Karpas-422 (cell line): ENCODE measurements at regions not wholly inside any gene's neighbourhood (a gene's known extent, or its start where the extent isn't known, plus 50 kb on each side); places are given as distances from the start of the nearest gene placed in this dataset.
"Not testable (repeated sequence)": the region's sequence is repeated elsewhere in the genome, so short reads cannot be mapped to it uniquely, and the experiment has no call there.

Source experiments
- DNase-seq: peaks from one replicate; pipeline ENCODE4 v3.0.0-alpha.2; 2015
- H2AFZ ChIP-seq: fragments of 200-600 bp; sonication (generic); 2 replicates; pipeline ENCODE4 v1.6.1; 2014; ENCODE audit warnings: antibody characterized with exemption, low read length, mixed read lengths
- H3K27ac ChIP-seq: fragments of 200-600 bp; sonication (generic); 2 replicates; pipeline ENCODE4 v1.5.1; 2014; ENCODE audit warnings: mild to moderate bottlenecking, low read length, moderate library complexity
- H3K27me3 ChIP-seq: fragments of 200-600 bp; sonication (generic); 2 replicates; pipeline ENCODE4 v1.6.1; 2014; ENCODE audit warnings: low read length, mixed read lengths
- H3K36me3 ChIP-seq: fragments of 200-600 bp; sonication (generic); 2 replicates; pipeline ENCODE4 v1.6.1; 2014; ENCODE audit warnings: low read length, mixed read lengths; ENCODE audit not compliant: insufficient read depth
- H3K4me1 ChIP-seq: fragments of 200-600 bp; sonication (generic); 2 replicates; pipeline ENCODE4 v1.6.1; 2014; ENCODE audit warnings: mild to moderate bottlenecking, low read length, mixed read lengths
- H3K4me2 ChIP-seq: fragments of 200-600 bp; sonication (generic); 2 replicates; pipeline ENCODE4 v1.6.1; 2014; ENCODE audit warnings: low read length, low read depth, mild to moderate bottlenecking; ENCODE audit not compliant: poor library complexity, severe bottlenecking
- H3K4me3 ChIP-seq: fragments of 200-600 bp; sonication (generic); 2 replicates; pipeline ENCODE4 v1.5.1; 2014; ENCODE audit warnings: mild to moderate bottlenecking, antibody characterized with exemption, low read length, mixed read lengths
- H3K79me2 ChIP-seq: fragments of 200-600 bp; sonication (generic); 2 replicates; pipeline ENCODE4 v1.6.1; 2014; ENCODE audit warnings: mild to moderate bottlenecking, low read length, mixed read lengths
- H3K9ac ChIP-seq: fragments of 200-600 bp; sonication (generic); 2 replicates; pipeline ENCODE4 v1.6.0; 2014; ENCODE audit warnings: low read length
- H3K9me2 ChIP-seq: fragments of 200-600 bp; sonication (generic), shearing (Covaris generic); replicated peaks from 2 replicates; pipeline ENCODE4 v1.6.0; 2014; ENCODE audit warnings: mild to moderate bottlenecking, low read length, moderate library complexity; ENCODE audit not compliant: insufficient read depth
- H3K9me3 ChIP-seq: fragments of 300-700, 200-600 bp; sonication (generic); 2 replicates; pipeline ENCODE4 v1.6.1; 2014; ENCODE audit warnings: low read length, mixed read lengths
- H4K20me1 ChIP-seq: fragments of 200-600 bp; sonication (generic); 2 replicates; pipeline ENCODE4 v1.6.1; 2014; ENCODE audit warnings: mild to moderate bottlenecking, antibody characterized with exemption, low read length, low read depth; ENCODE audit not compliant: insufficient read depth

DNA sequence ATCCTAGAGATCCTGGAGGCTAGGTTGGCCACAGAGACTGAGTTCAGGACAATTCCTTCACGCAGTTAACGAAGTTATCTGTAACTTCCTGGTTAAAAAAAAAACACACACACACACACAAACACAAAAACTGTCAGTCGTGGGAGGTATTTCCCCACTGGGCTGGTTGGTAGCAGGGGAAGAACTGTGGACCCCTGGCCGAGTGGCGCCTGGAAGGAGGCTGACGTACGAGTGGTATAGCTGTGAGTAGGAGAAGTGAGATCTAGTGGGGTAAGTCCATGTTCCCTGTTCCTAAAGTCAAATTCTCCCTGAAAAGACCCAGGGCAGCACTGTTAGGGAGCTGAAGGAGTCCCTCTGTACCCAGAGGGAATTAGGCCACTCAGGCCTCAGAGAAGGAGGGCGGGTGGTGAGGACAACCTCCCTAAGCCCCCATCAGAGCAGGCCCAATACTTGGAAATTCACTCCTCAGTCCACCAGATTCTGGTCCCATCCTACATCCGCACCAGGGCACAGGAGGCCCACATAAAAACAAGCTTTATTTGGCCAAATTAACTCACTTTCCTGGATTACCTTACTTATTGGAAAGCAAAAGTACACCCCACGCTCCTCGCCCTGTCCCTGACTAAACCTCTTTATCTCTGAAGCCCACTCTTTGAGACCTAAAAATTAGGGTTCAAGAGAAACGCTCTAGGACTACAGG, 108.3 kb upstream of the FOXD4L5 start:
- not testable (repeated sequence) for H3K4me1 ChIP-seq, H3K79me2 ChIP-seq, H3K9me3 ChIP-seq, H3K4me3 ChIP-seq, H3K4me2 ChIP-seq, H4K20me1 ChIP-seq, H3K27ac ChIP-seq, H3K36me3 ChIP-seq, DNase-seq, H3K9ac ChIP-seq, H3K9me2 ChIP-seq, H2AFZ ChIP-seq, H3K27me3 ChIP-seq

DNA sequence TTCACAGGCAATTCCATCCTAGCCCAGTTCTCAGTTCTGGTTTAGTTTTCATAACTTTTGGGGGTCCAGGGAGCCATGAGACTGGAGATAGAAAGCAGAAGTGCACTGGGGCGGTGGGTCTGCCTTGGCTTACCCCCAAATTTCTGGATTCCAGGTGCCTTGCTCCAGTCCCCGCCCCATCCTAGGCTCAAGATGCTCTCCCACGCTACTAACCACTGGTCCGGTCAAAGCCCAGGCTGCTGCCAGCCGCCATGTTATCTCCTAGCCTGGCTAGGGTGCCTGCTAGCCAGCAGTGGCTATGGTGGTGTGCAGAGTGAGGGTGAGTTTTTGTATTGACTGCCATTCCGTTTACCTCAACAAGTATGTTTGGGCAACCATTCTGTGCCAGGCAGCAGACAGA, 107.6 kb upstream of the FOXD4L5 start:
- H3K9ac ChIP-seq, H3K9me3 ChIP-seq, H2AFZ ChIP-seq, H3K27ac ChIP-seq, H3K4me2 ChIP-seq, DNase-seq, H3K79me2 ChIP-seq, H3K4me3 ChIP-seq, H4K20me1 ChIP-seq, H3K4me1 ChIP-seq, H3K36me3 ChIP-seq, H3K27me3 ChIP-seq, H3K9me2 ChIP-seq: not testable (repeated sequence)

DNA sequence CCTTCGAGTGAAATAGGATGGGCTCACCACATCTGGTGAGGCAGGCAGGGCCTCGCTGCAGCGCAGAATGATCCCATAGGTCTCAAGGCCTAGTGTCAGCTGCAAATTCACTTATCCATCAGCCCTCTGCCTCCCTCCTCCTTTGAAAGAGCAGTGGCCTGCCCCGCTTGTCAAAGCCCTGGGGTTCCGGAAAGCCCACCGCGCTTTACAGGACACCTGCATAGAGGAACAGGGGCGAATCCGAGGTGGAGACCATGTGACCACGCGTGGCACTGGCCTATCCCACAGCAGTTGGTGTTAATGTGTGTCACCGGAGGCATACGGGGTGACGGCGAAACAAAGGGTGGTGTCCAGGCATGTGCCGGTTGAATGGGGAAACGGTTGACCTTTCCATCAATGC, 104.7 kb upstream of the FOXD4L5 start:
- not testable (repeated sequence) for H3K4me1 ChIP-seq, H2AFZ ChIP-seq, H3K4me3 ChIP-seq, H3K79me2 ChIP-seq, DNase-seq, H3K36me3 ChIP-seq, H3K9ac ChIP-seq, H3K9me3 ChIP-seq, H3K4me2 ChIP-seq, H3K9me2 ChIP-seq, H3K27ac ChIP-seq, H3K27me3 ChIP-seq, H4K20me1 ChIP-seq

DNA sequence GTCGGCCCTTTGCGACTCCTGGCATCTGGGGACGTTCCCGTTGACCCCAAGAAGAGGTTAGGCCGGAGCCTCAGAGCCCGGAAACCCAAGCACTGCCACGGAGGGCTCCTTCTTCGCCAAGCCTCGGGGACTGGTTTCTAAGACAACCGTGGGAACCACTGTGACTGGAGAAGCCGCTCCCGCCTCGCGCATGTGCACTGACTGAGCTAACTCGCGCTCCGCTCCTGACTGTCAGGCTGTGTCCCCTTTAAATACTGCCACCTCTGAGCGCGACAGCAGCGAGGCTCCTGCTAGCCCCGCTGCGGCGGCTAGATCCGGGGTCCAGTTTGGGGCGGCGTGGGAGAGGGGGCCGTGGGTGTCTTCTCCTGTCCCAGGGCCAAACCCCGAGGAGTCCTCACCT, 104.2 kb upstream of the FOXD4L5 start:
- H2AFZ ChIP-seq, H3K4me2 ChIP-seq, H3K79me2 ChIP-seq, H3K36me3 ChIP-seq, H3K9me2 ChIP-seq, H3K4me3 ChIP-seq, H4K20me1 ChIP-seq, H3K9me3 ChIP-seq, H3K4me1 ChIP-seq, H3K27me3 ChIP-seq, H3K27ac ChIP-seq, DNase-seq, H3K9ac ChIP-seq: not testable (repeated sequence)

DNA sequence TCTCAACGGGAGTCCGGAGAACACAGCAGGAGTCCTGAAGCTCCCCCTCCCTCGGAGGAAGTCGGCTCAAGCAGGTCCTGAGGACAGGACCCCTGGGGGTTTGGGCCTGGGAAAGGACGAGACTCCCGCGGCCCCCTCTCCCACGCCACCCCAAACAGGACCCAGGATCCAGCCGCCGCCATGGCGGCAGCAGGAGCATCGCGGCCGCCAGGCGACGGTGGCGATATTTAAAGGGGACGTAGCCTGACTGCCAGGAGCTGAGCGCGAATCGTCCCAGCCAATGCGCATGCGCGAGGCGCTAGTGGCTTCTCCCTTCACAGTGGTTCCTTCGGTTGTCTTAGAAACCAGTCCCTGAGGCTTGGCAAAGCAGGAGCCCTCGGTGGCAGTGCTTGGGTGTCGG, 101.7 kb upstream of the FOXD4L5 start:
- H3K4me3 ChIP-seq = peak overlapping the region; percentile 55; the same call in 1 of the 2 replicates
- not testable (repeated sequence) for H3K9me2 ChIP-seq, H2AFZ ChIP-seq, H3K79me2 ChIP-seq, H3K36me3 ChIP-seq, H3K27ac ChIP-seq, H4K20me1 ChIP-seq, H3K4me1 ChIP-seq, H3K27me3 ChIP-seq, H3K9me3 ChIP-seq
- DNase-seq = peak; percentile 91
- peak overlapping the region; percentile 58 for H3K4me2 ChIP-seq
- H3K9ac ChIP-seq = peak overlapping the region; percentile 48; the same call in 1 of the 2 replicates

DNA sequence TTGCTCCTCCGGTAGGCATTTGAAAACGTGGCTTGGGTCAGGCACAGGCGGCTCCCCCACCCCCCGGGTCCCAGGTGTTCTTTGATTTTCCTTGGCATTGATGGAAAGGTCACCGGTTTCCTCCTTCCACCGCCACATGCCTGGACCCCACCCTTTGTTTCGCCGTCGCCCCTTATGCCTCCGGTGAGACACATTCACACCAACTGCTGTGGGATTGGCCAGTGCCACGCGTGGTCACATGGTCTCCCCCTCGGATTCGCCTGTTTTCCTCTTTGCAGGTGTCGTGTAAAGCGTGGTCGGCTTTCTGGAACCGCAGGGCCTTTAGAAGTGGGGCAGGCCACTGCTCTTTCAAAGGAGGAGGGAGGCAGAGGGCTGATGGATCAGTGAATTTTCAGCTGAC, 101.2 kb upstream of the FOXD4L5 start:
- not testable (repeated sequence) for H3K4me2 ChIP-seq, H3K27ac ChIP-seq, H3K9me2 ChIP-seq, H3K79me2 ChIP-seq, H4K20me1 ChIP-seq, H3K9ac ChIP-seq, H2AFZ ChIP-seq, H3K4me3 ChIP-seq, DNase-seq, H3K36me3 ChIP-seq, H3K4me1 ChIP-seq, H3K27me3 ChIP-seq, H3K9me3 ChIP-seq

DNA sequence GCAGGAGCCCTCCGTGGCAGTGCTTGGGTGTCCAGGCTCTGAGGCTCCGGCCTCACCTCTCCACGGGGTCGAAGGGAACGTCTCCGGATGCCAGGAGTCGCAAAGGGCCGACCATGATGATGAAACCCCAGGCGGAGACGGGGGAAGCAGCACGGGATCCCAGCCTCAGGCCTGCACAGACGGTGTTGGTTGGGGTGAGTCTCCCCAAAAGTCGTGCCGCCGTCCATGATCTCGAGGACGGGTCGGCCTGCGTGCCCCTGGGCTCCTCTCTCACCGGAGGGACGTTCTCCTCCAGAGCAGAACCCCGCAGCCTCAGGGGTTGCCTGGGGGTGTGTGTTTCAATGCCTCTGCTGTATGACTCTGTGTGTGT, 100.6 kb upstream of the FOXD4L5 start:
- H3K9ac ChIP-seq, H3K4me3 ChIP-seq, DNase-seq, H3K36me3 ChIP-seq, H3K27me3 ChIP-seq, H2AFZ ChIP-seq, H4K20me1 ChIP-seq, H3K27ac ChIP-seq, H3K9me3 ChIP-seq, H3K79me2 ChIP-seq, H3K9me2 ChIP-seq, H3K4me2 ChIP-seq, H3K4me1 ChIP-seq: not testable (repeated sequence)

DNA sequence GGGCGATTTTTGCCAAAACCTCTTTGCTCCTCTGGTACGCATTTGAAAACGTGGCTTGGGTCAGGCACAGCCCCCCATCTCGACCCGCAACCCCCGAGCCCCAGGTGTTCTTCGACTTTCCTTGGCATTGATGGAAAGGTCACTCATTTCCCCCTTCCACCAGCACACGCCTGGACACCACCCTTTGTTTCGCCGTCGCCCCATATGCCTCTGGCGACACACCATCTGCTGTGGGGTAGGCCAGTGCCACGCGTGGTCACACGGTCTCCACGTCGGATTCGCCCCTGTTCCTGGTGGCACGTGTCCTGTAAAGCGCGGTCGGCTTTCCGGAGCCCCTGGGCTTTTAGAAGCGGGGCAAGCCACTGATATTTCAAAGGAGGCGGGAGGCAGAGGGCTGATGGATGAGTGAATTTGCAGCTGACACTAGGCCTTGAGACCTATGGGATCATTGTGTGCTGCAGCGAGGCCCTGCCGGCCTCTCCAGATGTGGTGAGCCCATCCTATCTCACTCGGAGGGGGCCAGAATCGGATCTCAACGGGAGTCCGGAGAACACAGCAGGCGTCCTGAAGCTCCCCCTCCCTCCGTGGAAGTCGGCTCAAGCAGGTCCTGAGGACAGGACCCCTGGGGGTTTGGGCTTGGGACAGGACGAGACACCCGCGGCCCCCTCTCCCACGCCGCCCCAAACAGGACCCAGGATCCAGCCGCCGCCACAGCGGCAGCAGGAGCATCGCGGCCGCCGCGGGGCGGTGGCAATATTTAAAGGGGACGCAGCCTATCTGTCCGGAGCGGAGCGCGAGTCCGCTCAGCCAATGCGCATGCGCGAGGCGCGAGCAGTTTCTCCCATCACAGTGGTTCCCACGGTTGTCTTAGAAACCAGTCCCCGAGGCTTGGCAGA, 100.0 kb upstream of the FOXD4L5 start:
- H3K4me1 ChIP-seq, H4K20me1 ChIP-seq, H3K4me3 ChIP-seq, H3K36me3 ChIP-seq, H3K4me2 ChIP-seq, H3K9ac ChIP-seq, H2AFZ ChIP-seq, H3K27ac ChIP-seq, H3K79me2 ChIP-seq, H3K9me2 ChIP-seq, DNase-seq, H3K27me3 ChIP-seq, H3K9me3 ChIP-seq: not testable (repeated sequence)
